ENCODE measurements at regions not wholly inside any gene's neighbourhood (a gene's known extent, or its start where the extent isn't known, plus 50 kb on each side); places are given as distances from the start of the nearest gene placed in this dataset.
"Not testable (repeated sequence)": the region's sequence is repeated elsewhere in the genome, so short reads cannot be mapped to it uniquely, and the experiment has no call there.

- no peak for DNase-seq
Measured at GRCh38 chr3:104438706-104439105, 928.0 kb upstream of the ALCAM start.

- not testable (repeated sequence) for DNase-seq
Measured at GRCh38 chr3:104445252-104445919, 921.3 kb upstream of the ALCAM start.

- DNase-seq: no peak
Measured at GRCh38 chr3:104447681-104448080, 919.0 kb upstream of the ALCAM start.

- DNase-seq: no peak
Measured at GRCh38 chr3:104452697-104453096, 914.0 kb upstream of the ALCAM start.

GRCh38 chr3:104458657-104459056 lies 908.1 kb upstream of the ALCAM start:
- no peak for DNase-seq

GRCh38 chr3:104460477-104461406 lies 906.0 kb upstream of the ALCAM start:
- DNase-seq: no peak

- DNase-seq: no peak
Measured at GRCh38 chr3:104461431-104461830, 905.3 kb upstream of the ALCAM start.

GRCh38 chr3:104472221-104472620 lies 894.5 kb upstream of the ALCAM start:
- no peak for DNase-seq

- no peak for DNase-seq
Measured at GRCh38 chr3:104474011-104474410, 892.7 kb upstream of the ALCAM start.

GRCh38 chr3:104503022-104503421 lies 863.7 kb upstream of the ALCAM start:
- DNase-seq: no peak

- DNase-seq: no peak
Measured at GRCh38 chr3:104510131-104510849, 856.4 kb upstream of the ALCAM start.

GRCh38 chr3:104514371-104514770 lies 852.3 kb upstream of the ALCAM start:
- no peak for DNase-seq

GRCh38 chr3:104514776-104515175 lies 851.9 kb upstream of the ALCAM start:
- DNase-seq: no peak

- no peak for DNase-seq
Measured at GRCh38 chr3:104519068-104519467, 847.6 kb upstream of the ALCAM start.

- DNase-seq: no peak
Measured at GRCh38 chr3:104519468-104520227, 847.1 kb upstream of the ALCAM start.

GRCh38 chr3:104520228-104520655 lies 846.5 kb upstream of the ALCAM start:
- no peak for DNase-seq

- DNase-seq: no peak
Measured at GRCh38 chr3:104521606-104522336, 844.9 kb upstream of the ALCAM start.

GRCh38 chr3:104523136-104523535 lies 843.6 kb upstream of the ALCAM start:
- DNase-seq: no peak

GRCh38 chr3:104526901-104527401 lies 839.8 kb upstream of the ALCAM start:
- DNase-seq: no peak

GRCh38 chr3:104530934-104531333 lies 835.8 kb upstream of the ALCAM start:
- DNase-seq: no peak

GRCh38 chr3:104536715-104537114 lies 830.0 kb upstream of the ALCAM start:
- DNase-seq: no peak

GRCh38 chr3:104537323-104537722 lies 829.4 kb upstream of the ALCAM start:
- no peak for DNase-seq
